GM12865 (cell line): ENCODE measurements at regions not wholly inside any gene's neighbourhood (a gene's known extent, or its start where the extent isn't known, plus 50 kb on each side); places are given as distances from the start of the nearest gene placed in this dataset.
"Not testable (repeated sequence)": the region's sequence is repeated elsewhere in the genome, so short reads cannot be mapped to it uniquely, and the experiment has no call there.

ENCODE experiments used
- DNase-seq: peaks from one replicate; pipeline ENCODE4 v3.0.0; 2010; ENCODE audit warnings: low read depth
- H3K4me3 ChIP-seq: 2 replicates; pipeline ENCODE4 v1.5.1; 2011; ENCODE audit warnings: mild to moderate bottlenecking, low read depth, low read length, control low read depth
- CTCF ChIP-seq: IDR thresholded peaks from 2 replicates; pipeline ENCODE4 v1.5.1; 2011; ENCODE audit warnings: low read length, control low read depth, low read depth, inconsistent platforms; ENCODE audit not compliant: insufficient read depth; ENCODE audit errors: missing control alignments

GRCh38 chr6:9702914-9703313 is 712.0 kb downstream of the TFAP2A start:
- no peak overlapping the region for H3K4me3 ChIP-seq
- DNase-seq = no peak
- TF ChIP-seq CTCF = no peak

GRCh38 chr6:9699888-9700287 is 715.0 kb downstream of the TFAP2A start:
- H3K4me3 ChIP-seq = no peak overlapping the region
- no peak for TF ChIP-seq CTCF
- peak; percentile 48 for DNase-seq

- TF ChIP-seq CTCF = no peak
- no peak overlapping the region for H3K4me3 ChIP-seq
- DNase-seq = no peak
Observed at GRCh38 chr6:9697263-9697931, 717.5 kb downstream of the TFAP2A start.

GRCh38 chr6:9690388-9690787 is 724.5 kb downstream of the TFAP2A start:
- no peak for TF ChIP-seq CTCF
- no peak overlapping the region for H3K4me3 ChIP-seq
- no peak for DNase-seq

- not testable (repeated sequence) for H3K4me3 ChIP-seq, DNase-seq
Observed at GRCh38 chr6:9680727-9681126, 734.1 kb downstream of the TFAP2A start.

- no peak for DNase-seq
- no peak for TF ChIP-seq CTCF
Observed at GRCh38 chr6:9675122-9675521, 739.8 kb downstream of the TFAP2A start.

GRCh38 chr6:9659848-9660247 is 755.0 kb downstream of the TFAP2A start:
- no peak overlapping the region for H3K4me3 ChIP-seq
- TF ChIP-seq CTCF = no peak
- DNase-seq = peak; percentile 9

More at GRCh38 chr6:9675122-9675521, 739.8 kb downstream of the TFAP2A start:
- no peak overlapping the region for H3K4me3 ChIP-seq
